Gastrocnemius medialis (tissue), 4 donors: ENCODE measurements at regions not wholly inside any gene's neighbourhood (a gene's known extent, or its start where the extent isn't known, plus 50 kb on each side); places are given as distances from the start of the nearest gene placed in this dataset.

Experiments
- ATAC-seq, 2 donors: fragments of 150-250 bp; one replicate each; pipeline ENCODE4 v1.9.1; 2016
- DNase-seq, 2 donors: peaks; one replicate each; pipeline ENCODE4 v3.0.0-alpha.2; 2019
- H3K27ac ChIP-seq, 4 donors: fragments of 200-600 bp; sonication (generic); 1 replicate in 1 of 4; 2 replicates in 3 of 4; pipeline ENCODE4 v1.5.1; 2016 to 2018; ENCODE audit warnings: mild to moderate bottlenecking in 2 of 4, moderate library complexity in 1 of 4
- H3K27me3 ChIP-seq, 3 donors: fragments of 200-600 bp; sonication (generic) in 2 of 3; 1 replicate in 1 of 3; 2 replicates in 2 of 3; pipeline versions ENCODE4 v1.5.1 to v1.6.0; 2016 to 2019; ENCODE audit warnings: mild to moderate bottlenecking in 1 of 3, moderate library complexity in 1 of 3
- H3K36me3 ChIP-seq, 2 donors: fragments of 200-600 bp; sonication (generic) in 1 of 2; one replicate each; pipeline ENCODE4 v1.5.1; 2017 to 2018
- H3K4me1 ChIP-seq, 2 donors: fragments of 200-600 bp; sonication (generic) in 1 of 2; one replicate each; pipeline ENCODE4 v1.5.1; 2016 to 2017; ENCODE audit warnings: mild to moderate bottlenecking in 2 of 2
- H3K4me3 ChIP-seq, 4 donors: fragments of 200-600 bp; sonication (generic) in 3 of 4; 1 replicate in 1 of 4; 2 replicates in 3 of 4; pipeline ENCODE4 v1.5.1; 2016 to 2019; ENCODE audit warnings: mild to moderate bottlenecking in 2 of 4
- H3K9me3 ChIP-seq, 3 donors: fragments of 200-600 bp; sonication (generic) in 2 of 3; 1 replicate in 1 of 3; 2 replicates in 2 of 3; pipeline ENCODE4 v1.5.1; 2016 to 2019
- CTCF ChIP-seq, 5 experiments: fragments of 450-650 bp in 3 of 5; fragments of 200-600 bp in 2 of 5; sonication (generic) in 2 of 5; IDR thresholded peaks in 4 of 5; conservative IDR thresholded peaks in 1 of 5; 1 replicate in 4 of 5; 2 replicates in 1 of 5; pipeline ENCODE4 v1.5.1; 2016 to 2019; ENCODE audit warnings: antibody characterized with exemption in 5 of 5, mild to moderate bottlenecking in 3 of 5, moderate library complexity in 3 of 5
- POLR2A ChIP-seq, 2 donors: fragments of 450-650 bp; IDR thresholded peaks; one replicate each; pipeline ENCODE4 v1.6.1; 2017; ENCODE audit warnings: antibody characterized with exemption in 2 of 2, mild to moderate bottlenecking in 2 of 2, moderate library complexity in 2 of 2
- in situ Hi-C, 4 donors: fragments of 200-750 bp; cut with MboI; loops; one replicate each; pipeline versions ENCODE4 v1.15.0 to v1.8.0; 2017; ENCODE audit warnings: low sequenced_read_pairs in 4 of 4
- intact Hi-C: fragments of 100-400 bp; cut with DNase I; formaldehyde crosslinking; loops from one replicate; pipeline ENCODE4 v1.15.1; 2023; ENCODE audit warnings: low total_unique reads

GRCh38 chr20:59412875-59413284 is 112.5 kb downstream of the EDN3 start:
- DNase-seq (no peak), ATAC-seq (no peak)
- H3K36me3 ChIP-seq: no peaks in the 10 kb centered on the region
- intact Hi-C loops: no loop called here
- no peaks in the 10 kb centered on the region for H3K9me3 ChIP-seq
- no peak overlapping the region for H3K4me3 ChIP-seq
- no peak overlapping the region for H3K27ac ChIP-seq
- in situ Hi-C loops: loop anchor here in 2 of 4 donors (25.0 kb wide), 3 partner anchors 326 to 551 kb away; partner anchors contain the start of genes GNAS (in 1 of the 2) and GNAS-AS1 (in 1 of the 2)
- H3K27me3 ChIP-seq: peaks cover 0 to 5% (median 4%) of the 10 kb centered on the region in 3 donors
- no peaks in the 10 kb centered on the region for H3K4me1 ChIP-seq
- TF ChIP-seq POLR2A (IDR thresholded peaks at IDR 0.05) (no peak), CTCF (IDR thresholded peaks at IDR 0.05 in 4 of 5, conservative IDR thresholded peaks at IDR 0.05 in 1 of 5) (no peak)

- TF ChIP-seq POLR2A (IDR thresholded peaks at IDR 0.05): no peak
- TF ChIP-seq CTCF (IDR thresholded peaks at IDR 0.05 in 4 of 5, conservative IDR thresholded peaks at IDR 0.05 in 1 of 5): no peak
- Histone ChIP-seq H3K27me3 (peaks cover 0 to 4% (median 1%) of the 10 kb centered on the region in 3 donors), H3K4me1 (no peaks in the 10 kb centered on the region), H3K4me3 (no peak overlapping the region), H3K36me3 (no peaks in the 10 kb centered on the region), H3K27ac (no peak overlapping the region), H3K9me3 (no peaks in the 10 kb centered on the region)
- intact Hi-C loops: no loop called here
- DNase-seq: no peak
- in situ Hi-C loops: loop anchor here in 2 of 4 donors (25.0 kb wide), 3 partner anchors 326 to 551 kb away; partner anchors contain the start of genes GNAS (in 1 of the 2) and GNAS-AS1 (in 1 of the 2)
- no peak for ATAC-seq
Measured at GRCh38 chr20:59413326-59413865, 113.0 kb downstream of the EDN3 start.

- Histone ChIP-seq H3K4me3 (no peak overlapping the region), H3K9me3 (no peaks in the 10 kb centered on the region), H3K4me1 (no peaks in the 10 kb centered on the region), H3K36me3 (no peaks in the 10 kb centered on the region), H3K27ac (no peak overlapping the region), H3K27me3 (peaks cover 0 to 4% (median 0%) of the 10 kb centered on the region in 3 donors)
- in situ Hi-C loops: loop anchor here in 2 of 4 donors (25.0 kb wide), 3 partner anchors 328 to 553 kb away; partner anchors contain the start of genes GNAS (in 1 of the 2) and GNAS-AS1 (in 1 of the 2)
- ATAC-seq (no peak), DNase-seq (no peak)
- TF ChIP-seq CTCF (IDR thresholded peaks at IDR 0.05 in 4 of 5, conservative IDR thresholded peaks at IDR 0.05 in 1 of 5): no peak
- intact Hi-C loops: no loop called here
Measured at GRCh38 chr20:59414936-59415623, 114.7 kb downstream of the EDN3 start.

GRCh38 chr20:59416916-59417315 is 116.5 kb downstream of the EDN3 start:
- H3K9me3 ChIP-seq: no peaks in the 10 kb centered on the region
- H3K4me1 ChIP-seq: no peaks in the 10 kb centered on the region
- in situ Hi-C loops: loop anchor here in 2 of 4 donors (25.0 kb wide), 3 partner anchors 330 to 555 kb away; partner anchors contain the start of genes GNAS (in 1 of the 2) and GNAS-AS1 (in 1 of the 2)

More at GRCh38 chr20:59416916-59417315, 116.5 kb downstream of the EDN3 start:
- Histone ChIP-seq H3K27me3 (peaks cover 0 to 4% (median 0%) of the 10 kb centered on the region in 3 donors), H3K27ac (no peak overlapping the region), H3K4me3 (no peak overlapping the region), H3K36me3 (no peaks in the 10 kb centered on the region)
- intact Hi-C loops: no loop called here
- DNase-seq (no peak), ATAC-seq (no peak)
- no peak for TF ChIP-seq CTCF (IDR thresholded peaks at IDR 0.05 in 4 of 5, conservative IDR thresholded peaks at IDR 0.05 in 1 of 5)
- no peak for TF ChIP-seq POLR2A (IDR thresholded peaks at IDR 0.05)
